ENCODE measurements at regions not wholly inside any gene's neighbourhood (a gene's known extent, or its start where the extent isn't known, plus 50 kb on each side); places are given as distances from the start of the nearest gene placed in this dataset.

DNA sequence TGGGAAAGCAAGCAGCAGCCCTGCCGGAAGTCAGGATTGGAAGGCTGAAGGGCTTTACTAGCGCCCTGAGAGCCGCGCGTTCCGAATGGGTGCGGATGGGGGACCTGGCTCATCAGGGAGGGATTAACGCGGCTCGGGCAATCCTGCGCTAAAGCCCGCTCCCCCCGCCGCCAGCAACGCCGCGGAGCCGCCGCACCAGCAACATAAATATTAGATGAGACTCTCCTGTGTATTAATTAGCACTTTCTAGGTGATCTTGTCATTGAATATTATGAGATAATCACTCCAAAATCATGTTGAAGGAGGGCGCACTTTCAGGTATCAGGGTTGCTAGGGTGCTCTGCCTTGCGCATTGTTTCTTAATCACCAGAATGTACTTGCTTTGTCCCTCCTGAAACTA is 357.2 kb upstream of the FAM241A start:
- WGBS, 2 donors: 8 to 12% methylated on average over 21 of the region's 21 CpGs

DNA sequence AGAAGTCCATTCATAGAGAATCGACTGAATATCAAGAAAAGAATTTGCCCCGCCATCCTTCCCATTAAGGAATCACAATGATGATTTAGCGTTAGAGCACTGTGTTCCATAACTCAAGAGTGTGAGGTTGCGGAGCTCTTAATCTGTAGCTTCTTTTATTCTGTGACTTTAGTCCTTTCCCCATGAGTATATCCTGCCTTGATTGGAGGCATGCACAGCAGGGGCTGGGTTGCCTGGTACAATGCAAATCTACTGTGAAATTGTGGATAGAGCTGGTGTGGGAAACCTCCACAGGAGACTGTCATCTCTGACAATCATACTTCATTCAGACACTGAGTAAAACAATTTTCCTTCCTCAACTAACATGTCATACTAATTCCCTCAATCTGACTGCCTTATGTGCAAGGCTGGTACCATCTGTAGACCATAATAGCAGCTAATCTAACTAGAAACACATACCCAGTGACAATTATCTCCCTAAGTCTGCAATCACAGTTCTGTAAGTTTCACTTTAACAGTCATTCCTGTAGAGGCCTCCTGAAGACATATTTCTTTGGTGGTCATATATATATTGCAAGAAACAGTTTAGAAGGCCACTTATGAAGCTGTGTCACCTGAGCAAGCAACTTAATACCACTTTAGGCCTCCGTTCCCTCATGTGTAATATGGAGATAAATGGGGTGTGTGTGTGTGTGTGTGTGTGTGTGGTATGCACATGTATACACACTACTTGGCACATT is 355.2 kb upstream of the FAM241A start:
- Histone ChIP-seq H3K27me3 (peaks cover 0 to 21% (median 16%) of the 10 kb centered on the region in 7 donors), H3K9me3 (no peaks in the 10 kb centered on the region), H3K4me1 (no peaks in the 10 kb centered on the region), H3K27ac (no peak overlapping the region), H3K36me3 (no peaks in the 10 kb centered on the region), H3K4me3 (no peak overlapping the region)
- intact Hi-C loops (cut with DNase I): no loop called here
- ATAC-seq (no peak), DNase-seq (no peak)
- TF ChIP-seq, protein P1, sequence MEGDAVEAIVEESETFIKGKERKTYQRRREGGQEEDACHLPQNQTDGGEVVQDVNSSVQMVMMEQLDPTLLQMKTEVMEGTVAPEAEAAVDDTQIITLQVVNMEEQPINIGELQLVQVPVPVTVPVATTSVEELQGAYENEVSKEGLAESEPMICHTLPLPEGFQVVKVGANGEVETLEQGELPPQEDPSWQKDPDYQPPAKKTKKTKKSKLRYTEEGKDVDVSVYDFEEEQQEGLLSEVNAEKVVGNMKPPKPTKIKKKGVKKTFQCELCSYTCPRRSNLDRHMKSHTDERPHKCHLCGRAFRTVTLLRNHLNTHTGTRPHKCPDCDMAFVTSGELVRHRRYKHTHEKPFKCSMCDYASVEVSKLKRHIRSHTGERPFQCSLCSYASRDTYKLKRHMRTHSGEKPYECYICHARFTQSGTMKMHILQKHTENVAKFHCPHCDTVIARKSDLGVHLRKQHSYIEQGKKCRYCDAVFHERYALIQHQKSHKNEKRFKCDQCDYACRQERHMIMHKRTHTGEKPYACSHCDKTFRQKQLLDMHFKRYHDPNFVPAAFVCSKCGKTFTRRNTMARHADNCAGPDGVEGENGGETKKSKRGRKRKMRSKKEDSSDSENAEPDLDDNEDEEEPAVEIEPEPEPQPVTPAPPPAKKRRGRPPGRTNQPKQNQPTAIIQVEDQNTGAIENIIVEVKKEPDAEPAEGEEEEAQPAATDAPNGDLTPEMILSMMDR (IDR thresholded peaks at IDR 0.05): no peak
- WGBS, 2 donors: 92 to 95% methylated on average over 5 of the region's 5 CpGs

More for the DNA sequence above, 357.2 kb upstream of the FAM241A start:
- H3K4me3 ChIP-seq: no peak overlapping the region
- H3K27ac ChIP-seq: no peak overlapping the region
- no peaks in the 10 kb centered on the region for H3K9me3 ChIP-seq
- TF ChIP-seq, protein P1 (IDR thresholded peaks at IDR 0.05): no peak
- no peaks in the 10 kb centered on the region for H3K36me3 ChIP-seq
- H3K27me3 ChIP-seq: peaks cover 0 to 21% (median 14%) of the 10 kb centered on the region in 7 donors
- no peaks in the 10 kb centered on the region for H3K4me1 ChIP-seq
- no peak for DNase-seq
- ATAC-seq: no peak
- intact Hi-C loops (cut with DNase I): no loop called here

DNA sequence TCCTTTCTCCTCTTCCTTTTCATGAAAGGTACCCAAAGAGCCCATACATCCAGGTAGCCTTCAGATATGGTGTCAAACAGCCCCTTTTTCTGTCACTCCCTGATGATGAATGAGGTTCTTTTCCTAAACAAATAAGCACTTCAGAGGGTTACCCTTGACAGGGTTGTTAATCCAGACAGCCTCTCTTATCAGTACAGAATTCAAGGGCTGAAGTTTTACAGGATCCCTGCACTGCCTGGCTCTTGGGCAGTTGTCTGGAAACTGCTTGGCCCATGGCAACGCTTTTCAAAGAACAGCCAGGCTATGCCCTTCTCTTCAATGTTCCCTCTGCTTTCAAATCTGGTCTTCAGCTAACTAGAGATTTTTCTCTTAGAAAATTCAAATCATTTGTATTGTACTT is 352.6 kb upstream of the FAM241A start:
- Histone ChIP-seq H3K4me1 (no peaks in the 10 kb centered on the region), H3K36me3 (no peaks in the 10 kb centered on the region), H3K27me3 (peaks cover 0 to 22% (median 13%) of the 10 kb centered on the region in 7 donors), H3K27ac (no peak overlapping the region), H3K9me3 (no peaks in the 10 kb centered on the region), H3K4me3 (no peak overlapping the region)
- WGBS, 2 donors: 8 to 12% methylated on average over 1 of the region's 1 CpG
- ATAC-seq (no peak), DNase-seq (no peak)
- TF ChIP-seq, protein P1 (IDR thresholded peaks at IDR 0.05): no peak
- intact Hi-C loops (cut with DNase I): no loop called here

DNA sequence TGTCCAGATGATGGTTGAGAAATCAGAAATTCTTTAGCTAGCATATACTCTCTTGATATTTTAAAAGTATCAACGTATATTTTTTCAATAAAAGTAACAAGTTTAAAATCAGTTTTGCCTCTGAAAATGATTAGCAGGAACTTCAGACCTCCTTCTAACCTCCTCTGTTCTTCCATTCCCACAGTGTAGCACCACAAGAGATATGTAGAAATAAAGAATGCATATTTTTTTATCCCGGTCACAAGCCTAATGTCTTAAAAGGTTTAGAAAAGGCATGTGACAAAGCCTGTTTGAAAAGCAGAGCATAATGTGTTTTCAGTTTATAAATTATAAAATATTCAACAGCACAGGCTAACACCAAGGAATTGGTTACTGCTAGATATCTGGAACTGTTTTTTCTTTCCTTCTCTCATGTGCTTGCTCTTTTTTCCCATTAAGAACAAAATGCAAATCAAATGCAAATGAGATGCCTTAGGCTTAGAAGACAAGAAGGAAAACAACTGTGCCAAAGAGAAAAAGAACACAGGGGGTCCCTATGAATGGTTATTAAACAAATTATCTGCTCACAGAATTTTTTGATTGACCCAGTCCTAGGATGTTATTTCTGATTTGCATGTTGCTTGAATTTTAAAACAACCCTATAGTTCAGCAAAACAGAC is 351.7 kb upstream of the FAM241A start:
- no peaks in the 10 kb centered on the region for H3K4me1 ChIP-seq
- peaks cover 0 to 15% (median 4%) of the 10 kb centered on the region in 7 donors for H3K27me3 ChIP-seq
- DNase-seq (no peak), ATAC-seq (no peak)
- no peaks in the 10 kb centered on the region for H3K36me3 ChIP-seq
- H3K9me3 ChIP-seq: no peaks in the 10 kb centered on the region
- H3K4me3 ChIP-seq: no peak overlapping the region
- intact Hi-C loops (cut with DNase I): no loop called here
- H3K27ac ChIP-seq: no peak overlapping the region
- TF ChIP-seq, protein P1 (IDR thresholded peaks at IDR 0.05): no peak
- whole genome bisulfite sequencing, 2 donors: 54 to 57% methylated on average over 2 of the region's 2 CpGs
